ENCODE measurements at regions not wholly inside any gene's neighbourhood (a gene's known extent, or its start where the extent isn't known, plus 50 kb on each side); places are given as distances from the start of the nearest gene placed in this dataset.

- no peak for DNase-seq (ENCODE audit: low read depth)
Observed at GRCh38 chr2:128450211-128451024, 131.8 kb upstream of the HS6ST1 start.

DNA sequence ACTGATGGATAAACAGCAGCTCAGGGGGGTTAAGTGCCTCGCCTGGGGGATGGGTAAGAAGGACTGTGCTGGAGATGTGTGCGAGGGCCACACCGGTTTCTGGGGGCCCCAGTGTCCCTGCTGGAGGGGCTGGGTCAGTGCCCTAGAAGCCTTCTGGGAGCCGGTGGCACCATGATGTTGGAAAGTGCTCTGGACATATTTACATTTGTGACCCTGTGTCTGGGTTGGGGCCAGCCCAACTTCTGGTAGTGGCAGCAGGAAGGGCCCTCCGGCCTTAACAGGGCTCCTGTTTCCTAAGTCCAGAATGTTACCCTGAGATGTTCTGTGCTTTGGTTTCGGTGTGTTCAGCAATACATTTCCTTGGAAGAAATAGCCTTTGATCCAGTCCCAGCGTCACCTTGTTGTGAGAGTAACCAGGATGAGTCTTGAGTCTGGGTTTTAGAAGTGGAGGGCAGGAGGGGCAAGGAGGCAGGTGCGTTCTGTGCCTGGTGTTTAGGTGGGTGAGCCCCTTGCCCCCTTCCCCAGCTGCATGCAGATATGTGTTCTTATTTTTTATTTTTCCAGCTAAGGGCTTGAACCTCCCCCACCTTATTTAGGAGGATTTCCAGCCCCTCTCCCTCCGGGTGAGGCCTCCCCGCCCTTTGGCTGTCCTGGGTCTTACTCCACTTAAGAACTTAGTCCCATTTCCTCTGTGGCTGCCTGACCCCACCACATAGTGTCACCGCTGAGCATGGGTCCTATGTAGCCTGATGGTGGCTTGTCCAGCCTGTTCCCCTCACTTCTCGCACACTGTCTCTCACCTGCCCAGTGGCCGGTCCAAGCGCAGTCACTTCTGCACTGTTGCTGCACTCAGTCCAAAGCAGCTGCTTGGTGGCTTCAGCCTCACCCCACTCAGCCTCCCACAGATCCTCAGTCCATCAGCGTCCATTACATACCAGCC, 132.7 kb upstream of the HS6ST1 start:
- DNase-seq (ENCODE audit: low read depth) = no peak

DNA sequence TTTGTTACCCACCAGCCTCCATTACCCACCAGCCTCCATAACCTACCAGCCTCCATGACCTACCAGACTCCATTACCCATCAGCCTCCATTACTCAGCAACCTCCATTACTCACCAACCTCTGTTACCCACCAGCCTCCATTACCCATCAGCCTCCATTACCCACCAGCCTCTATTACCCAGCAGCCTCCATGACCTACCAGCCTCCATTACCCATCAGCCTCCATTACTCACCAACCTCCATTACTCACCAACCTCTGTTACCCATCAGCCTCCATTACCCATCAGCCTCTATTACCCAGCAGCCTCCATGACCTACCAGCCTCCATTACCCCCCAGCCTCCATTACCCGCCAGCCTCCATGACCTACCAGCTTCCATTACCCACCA, 133.3 kb upstream of the HS6ST1 start:
- DNase-seq (ENCODE audit: low read depth) = no peak

- no peak for DNase-seq (ENCODE audit: low read depth)
Observed at GRCh38 chr2:128452536-128453530, 134.2 kb upstream of the HS6ST1 start.

GRCh38 chr2:128454980-128455720, 136.5 kb upstream of the HS6ST1 start:
- DNase-seq (ENCODE audit: low read depth) = no peak

DNA sequence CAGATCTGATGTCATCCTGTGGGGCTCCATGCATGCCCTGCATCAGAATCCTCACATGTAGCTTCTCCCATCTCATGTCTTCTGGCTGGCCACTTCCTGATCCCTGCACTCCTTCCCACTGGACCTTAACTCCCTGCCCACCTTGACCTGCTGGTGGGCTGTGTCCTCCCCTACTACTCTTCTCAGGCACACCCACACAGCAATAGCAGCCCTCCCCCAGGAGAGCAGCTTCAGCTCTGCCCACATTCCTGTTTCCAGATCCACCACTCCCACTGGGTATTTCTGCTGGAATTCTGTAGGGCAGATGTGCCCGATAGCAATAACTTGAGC, 137.0 kb upstream of the HS6ST1 start:
- no peak for DNase-seq (ENCODE audit: low read depth)

DNA sequence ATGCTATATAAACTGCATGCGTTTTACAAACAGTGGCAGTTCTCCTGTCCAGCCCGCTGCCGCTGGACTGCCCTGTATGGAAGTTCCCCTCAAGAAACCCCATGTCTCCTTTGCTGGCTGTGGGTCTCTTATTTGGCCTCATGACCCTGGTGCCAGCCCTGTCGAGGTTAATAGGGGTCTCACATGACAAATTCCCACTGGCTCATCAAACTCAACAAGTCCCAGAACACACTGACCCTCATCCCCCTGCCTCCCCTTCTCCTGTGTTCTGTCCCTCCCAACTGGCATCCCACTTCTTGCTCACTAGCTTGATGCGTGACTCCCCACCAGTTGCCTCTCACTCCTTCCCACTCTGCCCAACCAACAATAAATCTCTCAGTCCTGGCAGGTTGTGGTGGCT, 137.6 kb upstream of the HS6ST1 start:
- DNase-seq (ENCODE audit: low read depth) = no peak

- DNase-seq (ENCODE audit: low read depth) = no peak
Observed at GRCh38 chr2:128457006-128457604, 138.4 kb upstream of the HS6ST1 start.

- DNase-seq (ENCODE audit: low read depth) = no peak
Observed at GRCh38 chr2:128457716-128458115, 139.0 kb upstream of the HS6ST1 start.

DNA sequence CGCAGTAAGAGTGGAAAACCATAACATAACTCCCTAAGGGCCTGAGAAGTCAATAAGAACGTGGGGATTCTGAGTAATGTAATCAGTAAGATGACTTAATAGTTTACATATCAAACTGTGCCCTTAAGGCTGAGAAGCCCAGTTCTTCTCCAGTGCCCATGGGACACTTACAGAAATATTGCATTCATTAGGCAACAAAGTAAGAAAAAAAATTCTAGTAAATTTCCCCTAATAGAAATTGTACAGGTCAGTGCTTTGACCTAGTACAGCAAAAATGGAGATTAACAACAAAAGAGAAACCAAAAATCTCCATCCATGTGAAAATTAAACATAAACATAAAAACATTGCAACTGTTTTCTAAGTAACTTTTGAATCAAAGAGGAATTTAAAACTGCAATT, 139.8 kb upstream of the HS6ST1 start:
- no peak for DNase-seq (ENCODE audit: low read depth)

DNA sequence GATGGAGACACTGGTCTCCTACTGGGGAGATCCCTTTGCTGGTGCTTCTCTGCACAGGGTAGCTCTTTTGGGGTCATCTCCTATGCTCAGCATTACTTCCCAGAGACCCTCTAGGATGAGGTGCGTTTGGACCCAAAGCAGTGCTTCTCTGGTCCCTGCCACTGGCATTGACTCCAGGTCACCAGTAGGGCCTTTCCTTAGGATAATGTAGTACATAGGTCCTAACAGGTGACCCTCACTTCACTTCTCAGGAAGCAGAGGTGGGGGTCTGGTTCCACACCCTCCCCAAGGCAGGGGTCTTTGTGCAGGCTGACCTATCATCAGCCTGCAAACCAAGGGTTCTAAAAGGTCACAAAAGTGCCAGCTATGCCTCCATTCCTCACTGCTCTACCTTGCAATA, 145.8 kb upstream of the HS6ST1 start:
- DNase-seq (ENCODE audit: low read depth) = no peak

DNA sequence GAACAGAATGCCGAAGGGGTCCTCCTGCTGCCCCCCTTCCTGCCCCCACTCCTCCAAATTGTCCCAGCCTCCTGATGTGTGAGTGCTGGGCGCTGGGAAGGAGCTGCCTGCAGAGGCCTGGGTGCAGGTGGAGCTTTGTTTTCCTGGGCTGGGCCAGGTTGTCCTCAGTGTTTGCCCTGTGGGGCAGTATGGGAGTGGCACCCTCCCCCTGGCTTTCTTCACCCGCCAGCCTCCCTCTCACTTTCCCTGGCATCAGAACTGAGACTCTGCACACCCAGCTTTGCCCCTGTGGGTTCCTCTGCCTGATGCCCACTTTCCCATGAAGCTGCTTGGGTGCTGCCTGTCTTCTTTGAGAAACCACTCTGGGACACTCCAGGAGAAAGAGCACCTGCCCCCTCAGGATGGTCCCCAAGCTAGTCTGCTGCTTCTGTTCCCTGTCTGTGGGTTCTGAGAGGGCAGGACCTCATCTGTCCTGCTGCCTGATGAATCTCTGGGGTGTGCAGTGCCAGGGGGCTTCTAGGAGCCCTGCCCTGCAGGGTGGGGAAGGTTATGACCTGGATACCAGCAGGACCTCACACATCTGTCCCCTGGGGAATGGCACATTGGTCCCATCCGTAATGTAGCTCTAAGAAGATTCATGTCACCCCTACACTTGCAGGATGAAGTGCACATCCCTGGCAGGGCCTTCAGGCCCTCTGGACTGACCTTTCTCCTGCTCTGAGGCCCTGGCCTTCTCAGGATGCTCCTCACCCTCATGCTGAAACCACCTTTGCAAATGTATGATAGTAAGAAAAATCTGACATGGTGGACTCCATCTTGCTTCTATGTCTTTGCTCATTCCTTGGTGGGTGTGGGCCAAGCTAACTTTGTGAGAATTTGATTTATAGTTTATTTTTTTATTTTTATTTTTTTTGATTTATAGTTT, 146.8 kb upstream of the HS6ST1 start:
- no peak for DNase-seq (ENCODE audit: low read depth)

DNA sequence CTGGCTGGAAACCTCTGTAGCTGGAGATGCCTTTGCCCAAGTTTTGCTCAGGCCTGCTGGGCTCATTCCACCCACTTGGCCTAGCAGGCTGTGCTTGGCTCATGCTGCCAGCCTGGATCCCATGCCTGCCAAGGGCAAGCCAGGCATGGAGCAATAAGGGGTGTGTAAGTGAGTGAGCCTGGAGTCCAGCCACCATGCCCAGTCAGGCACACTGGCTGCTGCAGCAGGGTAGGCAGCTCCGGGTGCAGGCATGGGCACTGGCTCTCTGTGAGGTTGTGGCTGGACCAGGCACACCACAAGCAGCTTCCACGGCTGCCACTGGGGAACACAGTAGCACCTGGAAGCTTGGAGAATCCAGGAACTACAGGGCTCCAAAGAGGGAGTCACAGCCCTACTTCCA, 147.7 kb upstream of the HS6ST1 start:
- DNase-seq (ENCODE audit: low read depth) = no peak

DNA sequence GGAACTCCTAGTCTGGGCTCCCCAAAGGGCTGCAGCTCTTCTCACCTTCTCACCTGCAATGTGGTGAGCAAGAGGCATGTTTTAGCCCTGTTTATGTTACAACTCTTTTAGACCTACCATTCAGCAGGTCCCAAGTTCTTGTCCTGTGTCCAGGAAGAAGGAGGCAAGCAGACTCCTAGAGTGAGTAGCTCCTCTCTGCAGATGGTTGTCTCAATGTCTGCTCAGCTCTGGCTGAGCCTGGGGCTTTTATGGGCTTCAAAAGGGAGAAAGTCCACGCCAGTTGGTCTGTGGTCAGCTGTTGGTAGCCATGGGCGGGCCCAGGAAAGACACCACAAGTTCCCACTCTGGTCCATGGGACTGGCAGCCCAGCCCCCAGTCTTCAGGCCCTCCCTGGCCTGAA, 148.1 kb upstream of the HS6ST1 start:
- no peak for DNase-seq (ENCODE audit: low read depth)

GRCh38 chr2:128467321-128467969, 148.8 kb upstream of the HS6ST1 start:
- DNase-seq (ENCODE audit: low read depth) = no peak

GRCh38 chr2:128468186-128468920, 149.7 kb upstream of the HS6ST1 start:
- no peak for DNase-seq (ENCODE audit: low read depth)

DNA sequence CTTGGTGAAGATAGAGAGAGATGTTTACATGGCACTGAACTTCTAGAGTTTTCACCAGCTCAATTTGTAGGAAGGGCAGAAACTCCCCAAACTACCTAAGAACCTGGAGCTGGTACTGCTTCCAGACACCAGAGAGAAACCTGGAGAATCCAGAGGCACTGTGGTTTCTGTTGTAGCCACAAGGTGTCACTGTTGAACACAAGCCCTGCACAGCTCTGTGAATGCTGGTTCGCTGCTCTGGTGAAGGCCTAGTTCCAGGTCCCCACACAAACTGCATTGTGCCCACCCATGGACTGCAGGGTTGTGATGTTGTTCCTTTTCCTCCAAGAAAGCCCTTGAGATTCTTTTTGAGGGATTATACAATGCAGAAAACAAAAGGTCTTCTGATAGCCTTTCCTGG, 150.5 kb upstream of the HS6ST1 start:
- DNase-seq (ENCODE audit: low read depth) = no peak

- no peak for DNase-seq (ENCODE audit: low read depth)
Observed at GRCh38 chr2:128469875-128470274, 151.2 kb upstream of the HS6ST1 start.

- DNase-seq (ENCODE audit: low read depth) = no peak
Observed at GRCh38 chr2:128472789-128473174, 154.1 kb upstream of the HS6ST1 start.
